ENCODE measurements at regions not wholly inside any gene's neighbourhood (a gene's known extent, or its start where the extent isn't known, plus 50 kb on each side); places are given as distances from the start of the nearest gene placed in this dataset.

GRCh38 chr4:20490734-20491133, 209.5 kb upstream of the PACRGL start:
- Histone ChIP-seq H3K27me3 (ENCODE audit: control insufficient read depth, insufficient read depth, low read length) (no peaks in the 10 kb centered on the region), H3K27ac (ENCODE audit: low read length) (no peak overlapping the region), H3K9me3 (ENCODE audit: control insufficient read depth, insufficient read depth, low read depth, low read length) (no peaks in the 10 kb centered on the region), H3K36me3 (ENCODE audit: control insufficient read depth, insufficient read depth, low read length) (no peaks in the 10 kb centered on the region), H3K4me3 (ENCODE audit: low read depth in 2 of 2, low read length in 2 of 2) (no peak overlapping the region), H3K4me1 (ENCODE audit: control insufficient read depth, insufficient read depth, low read length) (no peaks in the 10 kb centered on the region)
- ChIA-PET POLR2A (no interaction called here), CTCF (no interaction called here)
- intact Hi-C loops (cut with micrococcal nuclease; ENCODE audit: unreplicated experiment) (no loop called here), in situ Hi-C loops (cut with HindIII; ENCODE audit: low pct_unique_long_range_greater_than_20kb, low sequenced_read_pairs) (no loop called here)
- DNase-seq (ENCODE audit: low read depth, low spot score) = no peak
- BruUV-seq (replicated peaks) = no TSS peak
- no peak for ATAC-seq
- no peak for TF ChIP-seq SIN3A (IDR thresholded peaks at IDR 0.05; ENCODE audit: borderline replicate concordance, insufficient read depth, low read depth, low read length)
- no peak for TF ChIP-seq POLR2AphosphoS5 (IDR thresholded peaks at IDR 0.05; ENCODE audit: low read depth, low read length)
- TF ChIP-seq, protein P1, sequence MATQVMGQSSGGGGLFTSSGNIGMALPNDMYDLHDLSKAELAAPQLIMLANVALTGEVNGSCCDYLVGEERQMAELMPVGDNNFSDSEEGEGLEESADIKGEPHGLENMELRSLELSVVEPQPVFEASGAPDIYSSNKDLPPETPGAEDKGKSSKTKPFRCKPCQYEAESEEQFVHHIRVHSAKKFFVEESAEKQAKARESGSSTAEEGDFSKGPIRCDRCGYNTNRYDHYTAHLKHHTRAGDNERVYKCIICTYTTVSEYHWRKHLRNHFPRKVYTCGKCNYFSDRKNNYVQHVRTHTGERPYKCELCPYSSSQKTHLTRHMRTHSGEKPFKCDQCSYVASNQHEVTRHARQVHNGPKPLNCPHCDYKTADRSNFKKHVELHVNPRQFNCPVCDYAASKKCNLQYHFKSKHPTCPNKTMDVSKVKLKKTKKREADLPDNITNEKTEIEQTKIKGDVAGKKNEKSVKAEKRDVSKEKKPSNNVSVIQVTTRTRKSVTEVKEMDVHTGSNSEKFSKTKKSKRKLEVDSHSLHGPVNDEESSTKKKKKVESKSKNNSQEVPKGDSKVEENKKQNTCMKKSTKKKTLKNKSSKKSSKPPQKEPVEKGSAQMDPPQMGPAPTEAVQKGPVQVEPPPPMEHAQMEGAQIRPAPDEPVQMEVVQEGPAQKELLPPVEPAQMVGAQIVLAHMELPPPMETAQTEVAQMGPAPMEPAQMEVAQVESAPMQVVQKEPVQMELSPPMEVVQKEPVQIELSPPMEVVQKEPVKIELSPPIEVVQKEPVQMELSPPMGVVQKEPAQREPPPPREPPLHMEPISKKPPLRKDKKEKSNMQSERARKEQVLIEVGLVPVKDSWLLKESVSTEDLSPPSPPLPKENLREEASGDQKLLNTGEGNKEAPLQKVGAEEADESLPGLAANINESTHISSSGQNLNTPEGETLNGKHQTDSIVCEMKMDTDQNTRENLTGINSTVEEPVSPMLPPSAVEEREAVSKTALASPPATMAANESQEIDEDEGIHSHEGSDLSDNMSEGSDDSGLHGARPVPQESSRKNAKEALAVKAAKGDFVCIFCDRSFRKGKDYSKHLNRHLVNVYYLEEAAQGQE (IDR thresholded peaks at IDR 0.05; ENCODE audit: insufficient read depth in 1 of 2, low read depth in 2 of 2, low read length in 1 of 2) = no peak
- no peak for TF ChIP-seq TCF7L2 (IDR thresholded peaks at IDR 0.05; ENCODE audit: low read depth, low read length)
- TF ChIP-seq, protein P2, sequence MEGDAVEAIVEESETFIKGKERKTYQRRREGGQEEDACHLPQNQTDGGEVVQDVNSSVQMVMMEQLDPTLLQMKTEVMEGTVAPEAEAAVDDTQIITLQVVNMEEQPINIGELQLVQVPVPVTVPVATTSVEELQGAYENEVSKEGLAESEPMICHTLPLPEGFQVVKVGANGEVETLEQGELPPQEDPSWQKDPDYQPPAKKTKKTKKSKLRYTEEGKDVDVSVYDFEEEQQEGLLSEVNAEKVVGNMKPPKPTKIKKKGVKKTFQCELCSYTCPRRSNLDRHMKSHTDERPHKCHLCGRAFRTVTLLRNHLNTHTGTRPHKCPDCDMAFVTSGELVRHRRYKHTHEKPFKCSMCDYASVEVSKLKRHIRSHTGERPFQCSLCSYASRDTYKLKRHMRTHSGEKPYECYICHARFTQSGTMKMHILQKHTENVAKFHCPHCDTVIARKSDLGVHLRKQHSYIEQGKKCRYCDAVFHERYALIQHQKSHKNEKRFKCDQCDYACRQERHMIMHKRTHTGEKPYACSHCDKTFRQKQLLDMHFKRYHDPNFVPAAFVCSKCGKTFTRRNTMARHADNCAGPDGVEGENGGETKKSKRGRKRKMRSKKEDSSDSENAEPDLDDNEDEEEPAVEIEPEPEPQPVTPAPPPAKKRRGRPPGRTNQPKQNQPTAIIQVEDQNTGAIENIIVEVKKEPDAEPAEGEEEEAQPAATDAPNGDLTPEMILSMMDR (IDR thresholded peaks at IDR 0.05) = no peak

DNA sequence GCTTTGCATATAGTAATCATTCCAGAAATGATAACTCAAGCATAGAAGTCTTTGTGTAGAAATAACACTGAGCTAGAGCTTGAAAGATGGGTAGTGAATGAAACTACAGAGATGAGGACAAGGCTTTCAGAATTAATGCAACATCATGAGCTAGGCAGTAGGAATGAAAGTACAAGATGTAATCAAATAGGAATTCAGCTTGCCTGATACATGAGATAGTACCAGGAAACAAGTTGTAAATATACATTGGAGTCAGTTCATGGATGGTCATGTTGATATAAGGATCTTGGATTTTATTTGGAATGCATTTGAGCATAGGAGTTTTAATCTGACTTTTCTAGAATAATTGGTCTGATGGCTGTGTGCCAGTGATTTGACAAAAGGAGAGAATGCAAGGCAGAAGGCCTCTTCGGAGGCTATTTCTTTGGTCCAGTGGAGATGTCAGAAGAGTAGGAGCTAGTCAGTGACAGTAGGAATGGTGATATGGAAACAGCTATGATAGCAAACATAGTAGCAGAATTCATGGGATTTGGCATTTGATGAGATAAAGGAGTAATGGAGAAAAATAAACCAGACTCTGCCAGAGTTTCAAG, 206.4 kb upstream of the PACRGL start:
- no peak overlapping the region for H3K4me3 ChIP-seq (ENCODE audit: low read depth in 2 of 2, low read length in 2 of 2)
- no peak overlapping the region for H3K27ac ChIP-seq (ENCODE audit: low read length)
- no peaks in the 10 kb centered on the region for H3K9me3 ChIP-seq (ENCODE audit: control insufficient read depth, insufficient read depth, low read depth, low read length)
- in situ Hi-C loops (cut with HindIII; ENCODE audit: low pct_unique_long_range_greater_than_20kb, low sequenced_read_pairs) = no loop called here
- ATAC-seq (no peak), DNase-seq (ENCODE audit: low read depth, low spot score) (no peak)
- no peaks in the 10 kb centered on the region for H3K36me3 ChIP-seq (ENCODE audit: control insufficient read depth, insufficient read depth, low read length)
- intact Hi-C loops (cut with micrococcal nuclease; ENCODE audit: unreplicated experiment) = no loop called here
- TF ChIP-seq POLR2AphosphoS5 (IDR thresholded peaks at IDR 0.05; ENCODE audit: low read depth, low read length) = no peak
- TF ChIP-seq, protein P1 (IDR thresholded peaks at IDR 0.05; ENCODE audit: insufficient read depth in 1 of 2, low read depth in 2 of 2, low read length in 1 of 2) = no peak
- TF ChIP-seq SIN3A (IDR thresholded peaks at IDR 0.05; ENCODE audit: borderline replicate concordance, insufficient read depth, low read depth, low read length) = no peak
- TF ChIP-seq, protein P2 (IDR thresholded peaks at IDR 0.05) = no peak
- no TSS peak for BruUV-seq (replicated peaks)
- ChIA-PET CTCF (no interaction called here), POLR2A (no interaction called here)
- H3K4me1 ChIP-seq (ENCODE audit: control insufficient read depth, insufficient read depth, low read length) = no peaks in the 10 kb centered on the region
- H3K27me3 ChIP-seq (ENCODE audit: control insufficient read depth, insufficient read depth, low read length) = no peaks in the 10 kb centered on the region
